Effector memory CD8-positive, alpha-beta T cell (primary cell): ENCODE measurements at regions not wholly inside any gene's neighbourhood (a gene's known extent, or its start where the extent isn't known, plus 50 kb on each side); places are given as distances from the start of the nearest gene placed in this dataset.

Source experiments
- ATAC-seq: fragments of 150-1000 bp; cut with Tn5 transposase; replicated peaks from 2 replicates; pipeline ENCODE4 v1.10.0; 2021; ENCODE audit warnings: mild to moderate bottlenecking, moderate library complexity
- DNase-seq, 3 experiments: peaks; one replicate each; pipeline ENCODE4 v3.0.0; 2021
- H3K27ac Mint-ChIP-seq, 2 donors: one replicate each; pipeline ENCODE4 v1.8.0; 2022; ENCODE audit warnings: mild to moderate bottlenecking in 2 of 2, mixed read lengths in 2 of 2, moderate library complexity in 2 of 2
- H3K27me3 Mint-ChIP-seq, 2 donors: one replicate each; pipeline ENCODE4 v1.8.0; 2022; ENCODE audit warnings: mixed read lengths in 2 of 2
- H3K36me3 Mint-ChIP-seq: one replicate; pipeline ENCODE4 v1.8.0; 2022; ENCODE audit warnings: mild to moderate bottlenecking, moderate library complexity, mixed read lengths; ENCODE audit not compliant: insufficient read depth
- H3K4me1 Mint-ChIP-seq, 2 donors: one replicate each; pipeline ENCODE4 v1.8.0; 2022; ENCODE audit warnings: low read depth in 2 of 2, mixed read lengths in 2 of 2
- H3K4me3 Mint-ChIP-seq, 2 donors: one replicate each; pipeline ENCODE4 v1.8.0; 2022; ENCODE audit warnings: mild to moderate bottlenecking in 2 of 2, mixed read lengths in 2 of 2, moderate library complexity in 2 of 2
- H3K9me3 Mint-ChIP-seq, 2 donors: one replicate each; pipeline ENCODE4 v1.8.0; 2022; ENCODE audit warnings: mixed read lengths in 2 of 2

DNA sequence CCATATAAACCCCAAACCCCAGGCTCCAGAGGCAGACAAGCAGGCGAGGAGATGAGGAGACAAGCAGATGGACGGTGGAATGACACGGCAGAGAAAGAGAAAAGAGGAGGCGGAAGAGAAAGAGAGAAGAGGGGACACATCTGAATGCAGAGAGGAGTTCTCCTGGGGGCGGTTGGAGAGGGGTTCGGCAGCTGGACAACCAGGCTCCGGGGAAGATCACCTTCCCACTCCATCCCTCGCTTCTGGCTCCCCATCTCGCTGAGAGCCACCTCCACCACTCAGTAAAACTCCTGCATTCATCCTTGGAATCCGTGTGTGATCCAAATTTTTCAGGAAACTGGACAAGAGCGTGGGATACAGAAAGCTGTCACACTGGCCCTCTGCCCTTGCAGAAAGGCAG is 966.7 kb upstream of the NXPH2 start:
- no peak for ATAC-seq
- Mint-ChIP-seq H3K9me3 (peaks cover 13 to 24% of the 10 kb centered on the region in 2 donors), H3K27ac (no peak overlapping the region), H3K36me3 (no peaks in the 10 kb centered on the region), H3K4me1 (no peaks in the 10 kb centered on the region), H3K4me3 (no peak overlapping the region), H3K27me3 (no peaks in the 10 kb centered on the region)
- DNase-seq: no peak

- H3K36me3 Mint-ChIP-seq: no peaks in the 10 kb centered on the region
- H3K4me1 Mint-ChIP-seq: no peaks in the 10 kb centered on the region
- no peak overlapping the region for H3K4me3 Mint-ChIP-seq
- no peak overlapping the region for H3K27ac Mint-ChIP-seq
- no peaks in the 10 kb centered on the region for H3K27me3 Mint-ChIP-seq
- DNase-seq (no peak), ATAC-seq (no peak)
- H3K9me3 Mint-ChIP-seq: peaks cover 13 to 16% of the 10 kb centered on the region in 2 donors
These were observed 964.1 kb upstream of the NXPH2 start for GRCh38 chr2:139744273-139744672.

- Mint-ChIP-seq H3K36me3 (no peaks in the 10 kb centered on the region), H3K4me1 (no peaks in the 10 kb centered on the region), H3K9me3 (peaks cover 9 to 12% of the 10 kb centered on the region in 2 donors), H3K27me3 (no peaks in the 10 kb centered on the region), H3K27ac (no peak overlapping the region), H3K4me3 (no peak overlapping the region)
- DNase-seq: no peak
- ATAC-seq: no peak
These were observed 962.3 kb upstream of the NXPH2 start for GRCh38 chr2:139742216-139743172.

- ATAC-seq (no peak), DNase-seq (no peak)
- no peaks in the 10 kb centered on the region for H3K36me3 Mint-ChIP-seq
- H3K9me3 Mint-ChIP-seq: peaks cover 0 to 3% of the 10 kb centered on the region in 2 donors
- no peaks in the 10 kb centered on the region for H3K4me1 Mint-ChIP-seq
- no peak overlapping the region for H3K4me3 Mint-ChIP-seq
- H3K27ac Mint-ChIP-seq: no peak overlapping the region
- no peaks in the 10 kb centered on the region for H3K27me3 Mint-ChIP-seq
These were observed 957.5 kb upstream of the NXPH2 start for GRCh38 chr2:139737659-139738058.

GRCh38 chr2:139730197-139730596 is 950.0 kb upstream of the NXPH2 start:
- DNase-seq (no peak), ATAC-seq (no peak)
- peaks cover 0 to 6% of the 10 kb centered on the region in 2 donors for H3K9me3 Mint-ChIP-seq
- no peak overlapping the region for H3K4me3 Mint-ChIP-seq
- no peaks in the 10 kb centered on the region for H3K27me3 Mint-ChIP-seq
- no peak overlapping the region for H3K27ac Mint-ChIP-seq
- H3K36me3 Mint-ChIP-seq: no peaks in the 10 kb centered on the region
- no peaks in the 10 kb centered on the region for H3K4me1 Mint-ChIP-seq

DNA sequence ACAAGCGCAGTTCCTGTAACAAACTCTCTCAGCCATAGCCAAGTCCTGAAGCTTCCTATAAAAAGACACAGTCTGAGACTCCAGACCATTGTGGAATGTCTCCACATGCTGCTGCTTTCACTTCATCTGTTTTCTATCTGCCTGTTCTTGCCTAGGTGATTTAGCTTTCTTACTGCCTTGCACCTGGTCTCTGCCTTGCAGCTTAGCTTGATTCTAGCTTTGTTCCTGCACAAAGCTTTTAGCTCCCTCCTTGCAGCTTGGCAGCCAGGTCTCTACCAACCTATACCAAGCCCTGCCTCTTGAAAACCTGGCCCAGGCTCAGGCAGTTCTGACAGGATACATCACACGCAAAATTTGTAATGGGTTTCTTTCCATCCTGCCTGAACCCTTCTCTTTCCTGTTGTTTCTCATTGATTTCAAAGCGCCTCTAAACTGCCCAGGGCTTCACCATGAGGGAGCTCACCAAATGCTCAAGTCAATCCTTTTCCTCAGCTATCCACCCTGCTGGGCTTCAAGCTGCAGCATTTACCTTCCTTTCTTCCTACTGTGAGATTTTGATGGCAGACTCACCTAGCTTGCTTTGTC is 941.3 kb upstream of the NXPH2 start:
- Mint-ChIP-seq H3K4me1 (no peaks in the 10 kb centered on the region), H3K36me3 (no peaks in the 10 kb centered on the region), H3K9me3 (peaks cover 11 to 25% of the 10 kb centered on the region in 2 donors), H3K27ac (no peak overlapping the region), H3K27me3 (no peaks in the 10 kb centered on the region), H3K4me3 (no peak overlapping the region)
- ATAC-seq: no peak
- DNase-seq: no peak

DNA sequence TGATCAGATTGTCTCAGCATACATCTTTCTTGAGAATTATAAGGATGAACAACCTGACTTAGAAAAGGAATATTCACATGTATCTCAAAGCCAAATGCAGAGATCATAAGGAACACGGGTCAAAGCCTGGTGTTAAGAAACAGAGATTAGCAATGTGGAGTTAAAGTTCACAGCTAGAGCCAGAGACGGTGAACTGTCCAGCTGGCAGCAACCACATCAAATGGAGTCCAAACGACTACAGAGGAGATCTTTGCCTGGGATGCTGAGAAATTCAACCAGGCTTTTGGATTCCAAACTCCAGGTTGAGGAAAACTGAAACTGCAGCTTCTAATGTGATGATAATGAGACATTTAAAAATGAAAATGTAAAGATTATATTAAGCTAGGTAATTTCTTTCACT is 939.9 kb upstream of the NXPH2 start:
- ATAC-seq (no peak), DNase-seq (no peak)
- peaks cover 13 to 30% of the 10 kb centered on the region in 2 donors for H3K9me3 Mint-ChIP-seq
- H3K4me1 Mint-ChIP-seq: no peaks in the 10 kb centered on the region
- no peak overlapping the region for H3K27ac Mint-ChIP-seq
- no peaks in the 10 kb centered on the region for H3K27me3 Mint-ChIP-seq
- H3K4me3 Mint-ChIP-seq: no peak overlapping the region
- no peaks in the 10 kb centered on the region for H3K36me3 Mint-ChIP-seq

DNA sequence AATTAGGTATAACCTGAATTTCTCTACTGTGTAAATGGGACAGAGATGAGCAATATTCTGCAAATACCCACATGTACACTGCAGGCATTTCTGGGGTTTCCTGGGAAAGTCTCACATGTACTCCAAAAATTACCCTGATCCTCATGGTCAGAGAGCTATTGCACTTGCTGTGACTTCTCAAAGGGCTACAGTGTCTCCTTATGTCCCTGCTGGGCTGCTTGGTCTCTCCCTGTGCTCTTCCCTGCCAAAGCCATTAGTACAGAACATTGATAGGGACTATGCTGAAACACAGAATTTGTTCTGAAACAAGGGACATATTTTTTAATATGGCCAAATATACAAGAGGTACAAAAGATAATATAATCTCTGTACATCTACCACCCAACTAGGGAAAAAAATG is 924.4 kb upstream of the NXPH2 start:
- Mint-ChIP-seq H3K36me3 (no peaks in the 10 kb centered on the region), H3K4me1 (no peaks in the 10 kb centered on the region), H3K9me3 (peaks cover 9% of the 10 kb centered on the region in 2 donors), H3K27ac (no peak overlapping the region), H3K4me3 (no peak overlapping the region), H3K27me3 (no peaks in the 10 kb centered on the region)
- no peak for DNase-seq
- no peak for ATAC-seq

DNA sequence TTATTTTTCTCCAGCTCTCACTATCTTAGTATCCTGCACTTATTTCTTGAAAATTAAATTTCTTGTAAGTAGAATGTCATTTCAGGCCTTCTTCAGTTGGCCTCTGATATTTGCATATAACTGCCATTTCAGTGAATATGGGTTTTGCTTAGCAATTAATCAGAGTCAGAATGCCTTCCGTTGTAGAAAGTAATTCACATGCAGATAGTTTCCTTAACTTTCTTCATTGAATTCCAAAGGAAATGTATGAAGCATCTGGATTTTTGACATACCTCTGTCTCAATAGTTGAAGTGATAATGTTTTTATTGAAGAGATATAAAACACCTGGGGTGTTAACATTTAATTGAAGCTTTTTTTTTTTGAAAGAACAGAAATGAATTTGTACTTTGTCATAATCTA is 914.1 kb upstream of the NXPH2 start:
- no peak for DNase-seq
- Mint-ChIP-seq H3K4me1 (no peaks in the 10 kb centered on the region), H3K27me3 (no peaks in the 10 kb centered on the region), H3K9me3 (peaks cover 2 to 12% of the 10 kb centered on the region in 2 donors), H3K36me3 (no peaks in the 10 kb centered on the region), H3K4me3 (no peak overlapping the region), H3K27ac (no peak overlapping the region)
- no peak for ATAC-seq

DNA sequence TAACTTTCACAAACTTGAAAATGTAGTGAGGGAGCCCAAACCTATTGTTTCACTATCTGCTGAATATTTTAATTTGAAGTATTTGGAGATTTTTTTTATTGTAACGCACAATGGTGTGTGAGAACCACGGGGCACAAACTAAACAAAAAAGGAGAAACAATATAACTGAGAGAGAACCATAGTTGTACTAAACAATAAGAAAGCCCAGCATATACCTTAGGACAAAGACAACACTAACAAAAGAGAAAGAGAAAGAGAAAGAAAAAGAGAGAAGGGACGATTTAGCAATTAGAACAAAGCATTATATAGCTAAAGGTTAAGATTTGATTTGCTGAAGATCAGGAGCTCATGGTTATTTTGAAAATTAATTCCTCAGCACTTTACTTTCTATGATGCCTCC is 906.0 kb upstream of the NXPH2 start:
- Mint-ChIP-seq H3K9me3 (peaks cover 4 to 12% of the 10 kb centered on the region in 2 donors), H3K4me1 (no peaks in the 10 kb centered on the region), H3K36me3 (no peaks in the 10 kb centered on the region), H3K27me3 (no peaks in the 10 kb centered on the region), H3K27ac (no peak overlapping the region), H3K4me3 (no peak overlapping the region)
- no peak for DNase-seq
- no peak for ATAC-seq

- no peak overlapping the region for H3K4me3 Mint-ChIP-seq
- no peaks in the 10 kb centered on the region for H3K27me3 Mint-ChIP-seq
- peaks cover 5 to 12% of the 10 kb centered on the region in 2 donors for H3K9me3 Mint-ChIP-seq
- ATAC-seq (no peak), DNase-seq (no peak)
- no peak overlapping the region for H3K27ac Mint-ChIP-seq
- H3K36me3 Mint-ChIP-seq: no peaks in the 10 kb centered on the region
- no peaks in the 10 kb centered on the region for H3K4me1 Mint-ChIP-seq
These were observed 905.1 kb upstream of the NXPH2 start for GRCh38 chr2:139685090-139685983.

DNA sequence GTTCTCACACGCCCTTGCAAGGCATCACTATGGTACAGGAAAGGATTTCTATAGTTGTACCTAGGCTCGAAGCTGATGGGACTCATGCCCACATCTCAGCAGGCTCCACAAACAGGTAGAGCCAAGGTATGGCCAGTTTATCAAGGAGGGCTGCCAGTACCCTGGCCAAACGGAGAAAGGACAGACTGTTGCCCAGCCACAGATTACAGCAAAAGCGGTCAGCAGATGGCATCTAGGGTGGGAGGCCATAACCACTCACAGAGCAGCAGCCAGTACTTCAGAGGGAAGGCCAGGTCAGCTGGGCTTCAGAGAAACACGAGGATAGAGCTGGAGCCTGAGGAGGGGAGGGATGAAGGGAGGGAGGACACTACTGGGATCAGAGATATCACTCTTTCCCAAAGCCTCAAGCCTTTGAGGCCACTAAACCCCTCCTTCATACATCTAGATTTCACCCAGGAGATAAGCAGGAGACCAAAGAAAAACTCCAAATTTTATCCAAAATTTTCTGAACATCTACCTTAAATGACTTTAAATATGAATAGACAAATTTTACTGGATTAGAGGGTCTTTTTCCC is 904.2 kb upstream of the NXPH2 start:
- no peaks in the 10 kb centered on the region for H3K4me1 Mint-ChIP-seq
- H3K27ac Mint-ChIP-seq: no peak overlapping the region
- H3K27me3 Mint-ChIP-seq: no peaks in the 10 kb centered on the region
- ATAC-seq: no peak
- DNase-seq: no peak
- peaks cover 8 to 12% of the 10 kb centered on the region in 2 donors for H3K9me3 Mint-ChIP-seq
- H3K4me3 Mint-ChIP-seq: no peak overlapping the region
- no peaks in the 10 kb centered on the region for H3K36me3 Mint-ChIP-seq

DNA sequence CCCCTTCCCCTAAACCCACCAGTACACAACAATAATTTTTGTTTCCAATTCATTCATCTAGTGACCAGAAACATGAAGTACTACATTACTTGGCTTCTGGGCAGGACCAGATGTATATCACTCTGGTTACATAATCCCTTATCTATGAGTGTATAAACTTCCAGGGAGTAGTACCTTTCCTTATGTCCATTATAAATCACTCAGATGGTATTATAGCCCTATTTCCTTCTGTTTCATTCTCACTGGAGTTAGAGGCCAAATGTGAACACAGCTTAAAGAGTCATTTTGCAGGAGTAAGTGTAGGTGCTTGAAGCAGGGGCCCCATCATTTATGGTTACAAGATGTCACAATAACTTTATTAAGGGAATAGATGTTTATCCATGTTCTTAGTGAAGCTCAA is 894.4 kb upstream of the NXPH2 start:
- H3K27ac Mint-ChIP-seq: no peak overlapping the region
- H3K4me3 Mint-ChIP-seq: no peak overlapping the region
- no peaks in the 10 kb centered on the region for H3K36me3 Mint-ChIP-seq
- no peaks in the 10 kb centered on the region for H3K4me1 Mint-ChIP-seq
- peaks cover 0 to 3% of the 10 kb centered on the region in 2 donors for H3K9me3 Mint-ChIP-seq
- ATAC-seq (no peak), DNase-seq (no peak)
- H3K27me3 Mint-ChIP-seq: no peaks in the 10 kb centered on the region
